SK-N-SH treated with all-trans-retinoic acid at 6 μM for 48 hours (cell line): ENCODE measurements at regions not wholly inside any gene's neighbourhood (a gene's known extent, or its start where the extent isn't known, plus 50 kb on each side); places are given as distances from the start of the nearest gene placed in this dataset.

Source experiments
- ATAC-seq: fragments of 200-7000 bp; cut with Tn5 transposase; 3 replicates; pipeline ENCODE4 v1.9.1; 2020; ENCODE audit warnings: mild to moderate bottlenecking, moderate library complexity
- ARNTL ChIP-seq: fragments of 450-650 bp; formaldehyde crosslinking; IDR thresholded peaks from 2 replicates; pipeline ENCODE4 v1.5.0; 2020; ENCODE audit warnings: low read depth, mild to moderate bottlenecking, moderate library complexity, borderline replicate concordance
- CREB5 ChIP-seq: fragments of 250-450 bp; sonication (Bioruptor Pico); IDR thresholded peaks from 2 replicates; pipeline ENCODE4 v1.5.1; 2020; ENCODE audit warnings: low read depth, mild to moderate bottlenecking, moderate library complexity
- CSDC2 ChIP-seq: fragments of 250-450 bp; sonication (Bioruptor Pico); IDR thresholded peaks from 2 replicates; pipeline ENCODE4 v1.5.0; 2020; ENCODE audit warnings: mild to moderate bottlenecking, moderate library complexity
- CSRNP3 ChIP-seq: fragments of 250-450 bp; sonication (Bioruptor Pico); IDR thresholded peaks from 2 replicates; pipeline ENCODE4 v1.5.1; 2021; ENCODE audit warnings: mild to moderate bottlenecking, moderate library complexity
- GLIS3 ChIP-seq: fragments of 250-450 bp; sonication (Bioruptor Pico); IDR thresholded peaks from 2 replicates; pipeline ENCODE4 v1.5.0; 2020; ENCODE audit warnings: mild to moderate bottlenecking, moderate library complexity
- ISL1 ChIP-seq: fragments of 250-450 bp; sonication (Bioruptor Pico); IDR thresholded peaks from 2 replicates; pipeline ENCODE4 v2.1.2; 2022; ENCODE audit warnings: mild to moderate bottlenecking, moderate library complexity
- POU6F1 ChIP-seq: fragments of 250-450 bp; sonication (Bioruptor Pico); IDR thresholded peaks from 2 replicates; pipeline ENCODE4 v1.8.0; 2021; ENCODE audit warnings: low read depth, mild to moderate bottlenecking, moderate library complexity, borderline replicate concordance
- PPARA ChIP-seq: fragments of 250-450 bp; sonication (Bioruptor Pico); IDR thresholded peaks from 2 replicates; pipeline ENCODE4 v1.5.0; 2020; ENCODE audit warnings: mild to moderate bottlenecking, borderline replicate concordance
- SNAI2 ChIP-seq: fragments of 250-450 bp; sonication (Bioruptor Pico); IDR thresholded peaks from 2 replicates; pipeline ENCODE4 v1.5.0; 2020; ENCODE audit warnings: mild to moderate bottlenecking, moderate library complexity
- TCF4 ChIP-seq: fragments of 250-450 bp; sonication (Bioruptor Pico); IDR thresholded peaks from 2 replicates; pipeline ENCODE4 v1.8.0; 2021; ENCODE audit warnings: mild to moderate bottlenecking, moderate library complexity, borderline replicate concordance
- TOX ChIP-seq: fragments of 250-450 bp; sonication (Bioruptor Pico); IDR thresholded peaks from 2 replicates; pipeline ENCODE4 v1.8.0; 2021; ENCODE audit warnings: mild to moderate bottlenecking, moderate library complexity, borderline replicate concordance
- TSHZ2 ChIP-seq: fragments of 250-450 bp; sonication (Bioruptor Pico); IDR thresholded peaks from 2 replicates; pipeline ENCODE4 v1.5.0; 2020; ENCODE audit warnings: mild to moderate bottlenecking, moderate library complexity
- ZNF70 ChIP-seq: fragments of 450-650 bp; formaldehyde crosslinking; IDR thresholded peaks from 2 replicates; pipeline ENCODE4 v1.5.0; 2020; ENCODE audit warnings: mild to moderate bottlenecking, moderate library complexity

- TF ChIP-seq TSHZ2 (CRISPR knock-in tag) (no peak), ZNF70 (no peak), ISL1 (CRISPR knock-in tag) (no peak), POU6F1 (no peak), ARNTL (no peak), TCF4 (CRISPR knock-in tag) (no peak)
- ATAC-seq, result no peak
These were observed 150.2 kb upstream of the KCNH8 start for GRCh38 chr3:18998069-18998468.

- ATAC-seq, result no peak
- TF ChIP-seq TCF4 (CRISPR knock-in tag), result no peak
These were observed 155.6 kb upstream of the KCNH8 start for GRCh38 chr3:18992709-18993108.

- ATAC-seq, result no peak
- no peak for TF ChIP-seq TCF4 (CRISPR knock-in tag)
- TF ChIP-seq ZNF70, result no peak
- no peak for TF ChIP-seq PPARA (CRISPR knock-in tag)
- no peak for TF ChIP-seq SNAI2 (CRISPR knock-in tag)
- TF ChIP-seq ISL1 (CRISPR knock-in tag), result no peak
- no peak for TF ChIP-seq POU6F1
- no peak for TF ChIP-seq CREB5
- TF ChIP-seq CSRNP3, result no peak
- TF ChIP-seq ARNTL, result no peak
- TF ChIP-seq GLIS3 (CRISPR knock-in tag), result no peak
These were observed 159.0 kb upstream of the KCNH8 start for GRCh38 chr3:18989237-18989795.

- TF ChIP-seq CSDC2 (CRISPR knock-in tag) (no peak), TSHZ2 (CRISPR knock-in tag) (no peak), TOX (no peak), POU6F1 (no peak)
- ATAC-seq, result peak; percentile 85
These were observed 159.6 kb upstream of the KCNH8 start for GRCh38 chr3:18988614-18989229.
